IMR-90 (cell line): ENCODE measurements at regions not wholly inside any gene's neighbourhood (a gene's known extent, or its start where the extent isn't known, plus 50 kb on each side); places are given as distances from the start of the nearest gene placed in this dataset.
A peak's percentile ranks its signal among the peaks of the same experiment; 100 is the strongest.

Experiments
- ATAC-seq: fragments of 200-7000 bp; cut with Tn5 transposase; 2 replicates; pipeline ENCODE4 v1.9.1; 2020; ENCODE audit warnings: low read depth, mild to moderate bottlenecking, moderate library complexity
- BruUV-seq: library from RNA; stranded (reverse); fragments of 400-500 nt; replicated peaks from 2 replicates; lab custom pipeline; 2021; lab: Mats Ljungman, UMichigan
- CTCF ChIA-PET: fragments of 300-600 bp; formaldehyde crosslinking; extraction: SDS; loops from one replicate; lab custom pipeline; 2021; ENCODE audit warnings: antibody characterized with exemption; lab: Yijun Ruan, JAX
- POLR2A ChIA-PET: fragments of 300-600 bp; sonication (Branson Sonifier 250); formaldehyde crosslinking; loops from one replicate; lab custom pipeline; 2022; ENCODE audit warnings: antibody characterized with exemption; ENCODE audit not compliant: unreplicated experiment; lab: Charles Lee
- DNase-seq: peaks from one replicate; pipeline ENCODE4 v3.0.0; 2013
- H2AFZ ChIP-seq: replicated peaks from 2 replicates; pipeline ENCODE3; 2013; ENCODE audit warnings: low read length, mild to moderate bottlenecking; ENCODE audit not compliant: poor library complexity
- H2AK5ac ChIP-seq: 2 replicates; pipeline ENCODE4 v1.6.1; 2013; ENCODE audit warnings: low read depth, low read length, inconsistent platforms
- H2AK9ac ChIP-seq: replicated peaks from 2 replicates; pipeline ENCODE3; 2013; ENCODE audit warnings: mild to moderate bottlenecking, low read depth, low read length, moderate library complexity; ENCODE audit not compliant: poor library complexity
- H2BK120ac ChIP-seq: 2 replicates; pipeline ENCODE4 v1.6.1; 2013; ENCODE audit warnings: low read depth, low read length, inconsistent platforms
- H2BK15ac ChIP-seq: 3 replicates; pipeline ENCODE4 v1.6.1; 2013; ENCODE audit warnings: low read depth, low read length, inconsistent platforms
- H2BK20ac ChIP-seq: 2 replicates; pipeline ENCODE4 v1.6.1; 2013; ENCODE audit warnings: low read depth, mild to moderate bottlenecking, inconsistent platforms, low read length, moderate library complexity
- H2BK5ac ChIP-seq: 2 replicates; pipeline ENCODE4 v1.6.1; 2013; ENCODE audit warnings: mild to moderate bottlenecking, low read depth, low read length, inconsistent platforms; ENCODE audit not compliant: poor library complexity, severe bottlenecking
- H3K14ac ChIP-seq: replicated peaks from 2 replicates; pipeline ENCODE4 v1.6.1; 2013; ENCODE audit warnings: low read depth, low read length, inconsistent platforms
- H3K18ac ChIP-seq: 2 replicates; pipeline ENCODE4 v1.6.1; 2013; ENCODE audit warnings: low read depth, low read length, control low read depth
- H3K23ac ChIP-seq: 2 replicates; pipeline ENCODE4 v1.6.1; 2013; ENCODE audit warnings: low read depth, low read length, inconsistent platforms
- H3K27ac ChIP-seq: 2 replicates; pipeline ENCODE4 v1.5.1; 2013; ENCODE audit warnings: mild to moderate bottlenecking, control low read depth, low read length; ENCODE audit not compliant: insufficient read depth
- H3K27me3 ChIP-seq: 2 replicates; pipeline ENCODE4 v1.6.1; 2013; ENCODE audit warnings: low read length; ENCODE audit not compliant: control insufficient read depth, insufficient read depth
- H3K36me3 ChIP-seq: 2 replicates; pipeline ENCODE4 v1.6.1; 2013; ENCODE audit warnings: low read length, mixed read lengths; ENCODE audit not compliant: control insufficient read depth, insufficient read depth
- H3K4ac ChIP-seq: 2 replicates; pipeline ENCODE4 v1.6.1; 2013; ENCODE audit warnings: low read depth, low read length, inconsistent platforms
- H3K4me1 ChIP-seq: 2 replicates; pipeline ENCODE4 v1.6.1; 2013; ENCODE audit warnings: low read length, mixed read lengths; ENCODE audit not compliant: control insufficient read depth, insufficient read depth
- H3K4me2 ChIP-seq: 2 replicates; pipeline ENCODE4 v1.6.1; 2013; ENCODE audit warnings: low read depth, mild to moderate bottlenecking, control low read depth, low read length, moderate library complexity
- H3K4me3 ChIP-seq: 2 replicates; pipeline ENCODE4 v1.5.1; 2013; ENCODE audit warnings: low read depth, mild to moderate bottlenecking, control low read depth, low read length, moderate library complexity; ENCODE audit not compliant: insufficient read depth
- H3K56ac ChIP-seq: 2 replicates; pipeline ENCODE4 v1.6.1; 2013; ENCODE audit warnings: low read length, inconsistent platforms; ENCODE audit not compliant: insufficient read depth; ENCODE audit errors: extremely low read depth
- H3K79me1 ChIP-seq, 2 experiments: 2 replicates each; pipeline ENCODE4 v1.6.1; 2013; ENCODE audit warnings: low read length in 2 of 2, inconsistent platforms in 1 of 2, low read depth in 1 of 2
- H3K9ac ChIP-seq: 2 replicates; pipeline ENCODE4 v1.6.1; 2013; ENCODE audit warnings: low read depth, low read length, control low read depth
- H3K9me1 ChIP-seq: 2 replicates; pipeline ENCODE4 v1.6.1; 2013; ENCODE audit warnings: low read length, inconsistent platforms; ENCODE audit not compliant: insufficient read depth
- H3K9me3 ChIP-seq: 2 replicates; pipeline ENCODE4 v1.6.1; 2013; ENCODE audit warnings: low read length; ENCODE audit not compliant: control insufficient read depth, insufficient read depth
- H4K20me1 ChIP-seq: 2 replicates; pipeline ENCODE4 v1.6.1; 2013; ENCODE audit warnings: low read length, inconsistent platforms; ENCODE audit not compliant: insufficient read depth
- H4K5ac ChIP-seq: 2 replicates; pipeline ENCODE4 v1.6.1; 2013; ENCODE audit warnings: mild to moderate bottlenecking, low read depth, low read length, control low read depth
- H4K8ac ChIP-seq, 2 experiments: 2 replicates each; pipeline ENCODE4 v1.6.1; 2013; ENCODE audit warnings: low read depth in 2 of 2, low read length in 2 of 2, control low read depth in 1 of 2, inconsistent platforms in 1 of 2
- H4K91ac ChIP-seq: 2 replicates; pipeline ENCODE4 v1.6.1; 2013; ENCODE audit warnings: low read depth, low read length, inconsistent platforms; ENCODE audit not compliant: insufficient read depth
- BHLHE40 ChIP-seq: fragments of 150-350 bp; IDR thresholded peaks from 2 replicates; pipeline ENCODE4 v1.6.1; 2016; ENCODE audit warnings: mild to moderate bottlenecking, low read depth, low read length
- CEBPB ChIP-seq: IDR thresholded peaks from 2 replicates; pipeline ENCODE4 v1.6.1; 2012; ENCODE audit warnings: low read depth, low read length, improper control_type of control experiment
- CHD1 ChIP-seq: IDR thresholded peaks from 2 replicates; pipeline ENCODE4 v1.6.1; 2012; ENCODE audit warnings: low read depth, low read length, improper control_type of control experiment
- CTCF ChIP-seq: conservative IDR thresholded peaks from 2 replicates; pipeline ENCODE4 v1.5.1; 2012; ENCODE audit warnings: mild to moderate bottlenecking, low read depth, low read length, improper control_type of control experiment
- ELK1 ChIP-seq: fragments of 150-350 bp; IDR thresholded peaks from 2 replicates; pipeline ENCODE4 v1.6.1; 2016; ENCODE audit warnings: low read depth, mild to moderate bottlenecking, low read length, moderate library complexity, borderline replicate concordance
- FOS ChIP-seq: fragments of 150-350 bp; IDR thresholded peaks from 2 replicates; pipeline ENCODE4 v1.6.1; 2016; ENCODE audit warnings: low read depth, low read length
- MAFK ChIP-seq: IDR thresholded peaks from 2 replicates; pipeline ENCODE4 v1.6.1; 2012; ENCODE audit warnings: low read depth, low read length, improper control_type of control experiment
- MAZ ChIP-seq: IDR thresholded peaks from 2 replicates; pipeline ENCODE4 v1.6.1; 2012; ENCODE audit warnings: low read depth, mild to moderate bottlenecking, low read length, improper control_type of control experiment, moderate library complexity, borderline replicate concordance
- MXI1 ChIP-seq: IDR thresholded peaks from 2 replicates; pipeline ENCODE4 v1.6.1; 2012; ENCODE audit warnings: low read depth, mild to moderate bottlenecking, low read length, moderate library complexity, borderline replicate concordance
- NFE2L2 ChIP-seq: fragments of 150-350 bp; IDR thresholded peaks from 2 replicates; pipeline ENCODE4 v1.6.1; 2016; ENCODE audit warnings: low read depth, mild to moderate bottlenecking, low read length
- POLR2A ChIP-seq: IDR thresholded peaks from 2 replicates; pipeline ENCODE4 v1.6.1; 2012; ENCODE audit warnings: mild to moderate bottlenecking, low read depth, low read length
- RAD21 ChIP-seq: IDR thresholded peaks from 2 replicates; pipeline ENCODE4 v1.6.1; 2012; ENCODE audit warnings: low read length, improper control_type of control experiment
- RFX5 ChIP-seq: IDR thresholded peaks from 2 replicates; pipeline ENCODE4 v1.8.0; 2012; ENCODE audit warnings: low read depth, mild to moderate bottlenecking, low read length, moderate library complexity
- SMC3 ChIP-seq: fragments of 150-350 bp; IDR thresholded peaks from 2 replicates; pipeline ENCODE4 v1.6.1; 2016; ENCODE audit warnings: low read depth, mild to moderate bottlenecking, antibody characterized with exemption, low read length, moderate library complexity
- USF2 ChIP-seq: fragments of 150-350 bp; IDR thresholded peaks from 2 replicates; pipeline ENCODE4 v1.6.1; 2017; ENCODE audit warnings: mild to moderate bottlenecking, antibody characterized with exemption, low read length, low read depth
- WGBS, 2 experiments: methylation state at CpG; one replicate each; pipeline versions ENCODE4 v1.1.5 to v1.1.7; 2013; ENCODE audit warnings: missing lambda C conversion rate in 2 of 2; ENCODE audit not compliant: insufficient read length in 1 of 2; ENCODE audit errors: extremely low coverage in 2 of 2; 5-methylcytosine and 5-hydroxymethylcytosine counted together
- dilution Hi-C: fragments of 300-500 bp; cut with HindIII; formaldehyde crosslinking; loops from one replicate; pipeline ENCODE4 v1.14.3; 2018; ENCODE audit warnings: low sequenced_read_pairs; ENCODE audit not compliant: unreplicated experiment
- in situ Hi-C: fragments of 300-500 bp; cut with MboI; formaldehyde crosslinking; loops from 3 replicates; pipeline ENCODE4 v1.14.3; 2019; ENCODE audit warnings: low sequenced_read_pairs, inconsistent platforms, mixed read lengths
- intact Hi-C: fragments of 100-400 bp; cut with micrococcal nuclease; formaldehyde crosslinking; loops from 2 replicates; pipeline ENCODE4 v1.10.0; 2022

GRCh38 chr1:244280201-244280600, 171.5 kb downstream of the ADSS2 start:
- H4K91ac ChIP-seq = peak overlapping the region; percentile 58; the same call in 1 of the 2 replicates
- H3K4me2 ChIP-seq = no peak overlapping the region
- H2BK20ac ChIP-seq = peak overlapping the region; percentile 55
- TF ChIP-seq SMC3 (no peak), MXI1 (no peak), USF2 (no peak), NFE2L2 (no peak), ELK1 (no peak), POLR2A (no peak), RFX5 (no peak), MAFK (no peak), MAZ (no peak), BHLHE40 (no peak), CTCF (no peak), RAD21 (no peak), CHD1 (no peak), FOS (no peak), CEBPB (no peak)
- H2AK9ac ChIP-seq = peak overlapping the region; percentile 1
- CTCF ChIA-PET = interaction anchor here (0.6 to 1.4 kb wide), 2 partner anchors 19 to 326 kb away, joined by 3 to 6 read pairs; no protein-coding TSS in a partner anchor
- 80% methylated on average over 3 of the region's 7 CpGs; no CpG with 5 or more reads in 1 of the 2 experiments for WGBS, 2 experiments
- H3K27ac ChIP-seq = no peak overlapping the region
- no peak overlapping the region for H3K9ac ChIP-seq
- peaks cover 5% of the 10 kb centered on the region; the same call in 1 of the 2 replicates for H3K4me1 ChIP-seq
- H2BK5ac ChIP-seq = no peak overlapping the region
- H3K9me1 ChIP-seq = peaks cover 9% of the 10 kb centered on the region; the same call in 1 of the 2 replicates
- H3K4ac ChIP-seq = peak overlapping the region; percentile 25
- H3K79me1 ChIP-seq = no peaks in the 10 kb centered on the region
- DNase-seq (no peak), ATAC-seq (no peak)
- H2BK120ac ChIP-seq = peak overlapping the region; percentile 26; the same call in 1 of the 2 replicates
- 0 out of 2 replicates have a peak overlapping the region, but pooled peaks have one; percentile 9 for H3K14ac ChIP-seq
- no peak overlapping the region for H2BK15ac ChIP-seq
- H2AK5ac ChIP-seq = peak overlapping the region; percentile 69; the same call in 1 of the 2 replicates
- intact Hi-C loops = no loop called here
- no peak overlapping the region for H3K56ac ChIP-seq
- BruUV-seq = no TSS peak
- H4K8ac ChIP-seq = peak overlapping the region in 1 of 2 experiments; percentile 3; a peak in 1 of 4 replicates
- in situ Hi-C loops = loop anchor here (25.0 kb wide), 1 partner anchor 793 kb away; no protein-coding TSS in a partner anchor
- H3K36me3 ChIP-seq = no peaks in the 10 kb centered on the region
- peak overlapping the region; percentile 52 for H3K18ac ChIP-seq
- POLR2A ChIA-PET = no interaction called here
- H2AFZ ChIP-seq = peak overlapping the region; percentile 53
- peak overlapping the region; percentile 42; the same call in 1 of the 2 replicates for H4K5ac ChIP-seq
- H3K27me3 ChIP-seq = no peaks in the 10 kb centered on the region; the same call in 1 of the 2 replicates
- H3K4me3 ChIP-seq = no peak overlapping the region
- dilution Hi-C loops = no loop called here
- no peaks in the 10 kb centered on the region for H3K9me3 ChIP-seq
- no peaks in the 10 kb centered on the region for H4K20me1 ChIP-seq
- no peak overlapping the region for H3K23ac ChIP-seq
